Fibroblast of villous mesenchyme (primary cell): ENCODE measurements at regions not wholly inside any gene's neighbourhood (a gene's known extent, or its start where the extent isn't known, plus 50 kb on each side); places are given as distances from the start of the nearest gene placed in this dataset.

ENCODE experiments used
- DNase-seq: peaks from one replicate; pipeline ENCODE4 v3.0.0-alpha.2; 2010; ENCODE audit warnings: low read depth
- H3K4me3 ChIP-seq: 2 replicates; pipeline ENCODE4 v1.5.1; 2011; ENCODE audit warnings: low read depth, mild to moderate bottlenecking, low read length
- CTCF ChIP-seq: IDR thresholded peaks from 2 replicates; pipeline ENCODE4 v1.5.1; 2012; ENCODE audit warnings: low read depth, mild to moderate bottlenecking, low read length; ENCODE audit not compliant: insufficient read depth

GRCh38 chr22:47567126-47568090, 805.0 kb downstream of the TBC1D22A start:
- no peak for DNase-seq
- no peak overlapping the region for H3K4me3 ChIP-seq
- TF ChIP-seq CTCF = no peak

- no peak overlapping the region for H3K4me3 ChIP-seq
- no peak for DNase-seq
- no peak for TF ChIP-seq CTCF
These were observed 804.0 kb downstream of the TBC1D22A start for GRCh38 chr22:47566491-47566890.

GRCh38 chr22:47565607-47566006, 803.2 kb downstream of the TBC1D22A start:
- no peak overlapping the region for H3K4me3 ChIP-seq
- TF ChIP-seq CTCF = no peak
- no peak for DNase-seq

- no peak overlapping the region for H3K4me3 ChIP-seq
- no peak for DNase-seq
- no peak for TF ChIP-seq CTCF
These were observed 802.4 kb downstream of the TBC1D22A start for GRCh38 chr22:47564651-47565434.

GRCh38 chr22:47564158-47564450, 801.7 kb downstream of the TBC1D22A start:
- H3K4me3 ChIP-seq = no peak overlapping the region
- TF ChIP-seq CTCF = no peak
- no peak for DNase-seq

GRCh38 chr22:47563406-47564157, 801.1 kb downstream of the TBC1D22A start:
- no peak for DNase-seq
- TF ChIP-seq CTCF = no peak
- H3K4me3 ChIP-seq = no peak overlapping the region
